Limb (tissue), 2 donors: ENCODE measurements at regions not wholly inside any gene's neighbourhood (a gene's known extent, or its start where the extent isn't known, plus 50 kb on each side); places are given as distances from the start of the nearest gene placed in this dataset.
"Not testable (repeated sequence)": the region's sequence is repeated elsewhere in the genome, so short reads cannot be mapped to it uniquely, and the experiment has no call there.

Experiments
- DNase-seq, 2 donors: peaks; one replicate each; pipeline ENCODE4 v3.0.0-alpha.2; 2016; ENCODE audit errors: extremely low spot score in 2 of 2

GRCh38 chr6:137654365-137654981 is 160.3 kb upstream of the OLIG3 start:
- DNase-seq, result no peak

- no peak for DNase-seq
Observed at GRCh38 chr6:137655291-137655690, 161.1 kb upstream of the OLIG3 start.

GRCh38 chr6:137656735-137657134 is 162.5 kb upstream of the OLIG3 start:
- no peak for DNase-seq

- DNase-seq, result no peak
Observed at GRCh38 chr6:137657351-137657911, 163.2 kb upstream of the OLIG3 start.

GRCh38 chr6:137658287-137658686 is 164.1 kb upstream of the OLIG3 start:
- DNase-seq, result no peak

- no peak for DNase-seq
Observed at GRCh38 chr6:137659871-137660270, 165.7 kb upstream of the OLIG3 start.

- no peak for DNase-seq
Observed at GRCh38 chr6:137660296-137660731, 166.1 kb upstream of the OLIG3 start.

- DNase-seq, result no peak
Observed at GRCh38 chr6:137661601-137662000, 167.4 kb upstream of the OLIG3 start.

- DNase-seq, result no peak
Observed at GRCh38 chr6:137664183-137664582, 170.0 kb upstream of the OLIG3 start.

GRCh38 chr6:137665342-137665934 is 171.2 kb upstream of the OLIG3 start:
- DNase-seq, result no peak

- DNase-seq, result no peak
Observed at GRCh38 chr6:137666202-137666774, 172.1 kb upstream of the OLIG3 start.

GRCh38 chr6:137673603-137674002 is 179.4 kb upstream of the OLIG3 start:
- DNase-seq, result no peak

GRCh38 chr6:137676888-137677287 is 182.7 kb upstream of the OLIG3 start:
- no peak for DNase-seq

GRCh38 chr6:137677709-137678108 is 183.5 kb upstream of the OLIG3 start:
- DNase-seq, result no peak

GRCh38 chr6:137678451-137678850 is 184.3 kb upstream of the OLIG3 start:
- DNase-seq, result no peak

GRCh38 chr6:137680705-137681346 is 186.2 kb upstream of the TNFAIP3 start:
- no peak for DNase-seq

GRCh38 chr6:137681445-137682009 is 185.5 kb upstream of the TNFAIP3 start:
- no peak for DNase-seq

GRCh38 chr6:137682658-137683057 is 184.4 kb upstream of the TNFAIP3 start:
- not testable (repeated sequence) for DNase-seq

- DNase-seq, result no peak
Observed at GRCh38 chr6:137683916-137684315, 183.1 kb upstream of the TNFAIP3 start.

- DNase-seq, result no peak
Observed at GRCh38 chr6:137685798-137686375, 181.2 kb upstream of the TNFAIP3 start.

- DNase-seq, result no peak
Observed at GRCh38 chr6:137687818-137688217, 179.2 kb upstream of the TNFAIP3 start.
